C4-2B (cell line): ENCODE measurements at regions not wholly inside any gene's neighbourhood (a gene's known extent, or its start where the extent isn't known, plus 50 kb on each side); places are given as distances from the start of the nearest gene placed in this dataset.

Experiments used
- ZFX ChIP-seq: fragments of 450-650 bp; IDR thresholded peaks from 2 replicates; pipeline ENCODE4 v1.6.1; 2017
- TF ChIP-seq, protein P1 (sequence below): fragments of 450-650 bp; conservative IDR thresholded peaks from 2 replicates; pipeline ENCODE4 v1.5.1; 2017; ENCODE audit warnings: mild to moderate bottlenecking

DNA sequence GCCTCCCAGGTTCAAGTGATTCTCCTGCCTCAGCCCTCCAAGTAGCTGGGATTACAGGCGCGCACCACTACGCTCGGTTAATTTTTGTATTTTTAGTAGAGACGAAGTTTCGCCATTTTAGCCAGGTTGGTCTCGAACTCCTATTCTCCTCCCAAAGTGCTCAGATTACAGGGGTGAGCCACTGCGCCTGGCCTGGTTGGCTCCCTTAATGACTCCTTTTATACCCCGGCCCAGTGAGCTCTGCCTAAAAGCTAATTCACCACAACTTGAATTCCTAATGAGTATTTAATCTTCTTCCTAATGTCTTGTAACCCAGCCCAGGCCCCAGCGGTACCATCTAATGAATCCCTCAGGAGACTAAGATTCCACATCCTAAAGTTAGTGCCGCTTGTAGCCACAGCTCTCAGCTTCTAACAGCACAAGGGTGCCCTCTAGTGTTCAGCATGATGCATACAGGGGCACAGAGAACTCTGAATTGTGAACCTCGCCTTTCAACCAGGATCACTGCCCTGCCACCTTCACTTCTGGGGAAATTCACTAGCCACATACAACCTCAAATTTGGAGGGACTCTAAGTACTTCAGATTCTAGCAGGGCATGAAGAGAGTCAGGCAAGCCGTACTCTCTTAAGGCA is 89.5 kb downstream of the OR13H1 start:
- TF ChIP-seq, protein P1, sequence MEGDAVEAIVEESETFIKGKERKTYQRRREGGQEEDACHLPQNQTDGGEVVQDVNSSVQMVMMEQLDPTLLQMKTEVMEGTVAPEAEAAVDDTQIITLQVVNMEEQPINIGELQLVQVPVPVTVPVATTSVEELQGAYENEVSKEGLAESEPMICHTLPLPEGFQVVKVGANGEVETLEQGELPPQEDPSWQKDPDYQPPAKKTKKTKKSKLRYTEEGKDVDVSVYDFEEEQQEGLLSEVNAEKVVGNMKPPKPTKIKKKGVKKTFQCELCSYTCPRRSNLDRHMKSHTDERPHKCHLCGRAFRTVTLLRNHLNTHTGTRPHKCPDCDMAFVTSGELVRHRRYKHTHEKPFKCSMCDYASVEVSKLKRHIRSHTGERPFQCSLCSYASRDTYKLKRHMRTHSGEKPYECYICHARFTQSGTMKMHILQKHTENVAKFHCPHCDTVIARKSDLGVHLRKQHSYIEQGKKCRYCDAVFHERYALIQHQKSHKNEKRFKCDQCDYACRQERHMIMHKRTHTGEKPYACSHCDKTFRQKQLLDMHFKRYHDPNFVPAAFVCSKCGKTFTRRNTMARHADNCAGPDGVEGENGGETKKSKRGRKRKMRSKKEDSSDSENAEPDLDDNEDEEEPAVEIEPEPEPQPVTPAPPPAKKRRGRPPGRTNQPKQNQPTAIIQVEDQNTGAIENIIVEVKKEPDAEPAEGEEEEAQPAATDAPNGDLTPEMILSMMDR: peak; percentile 82
- no peak for TF ChIP-seq ZFX
